SW 1271 (cell line): ENCODE measurements at regions not wholly inside any gene's neighbourhood (a gene's known extent, or its start where the extent isn't known, plus 50 kb on each side); places are given as distances from the start of the nearest gene placed in this dataset.
A peak's percentile ranks its signal among the peaks of the same experiment; 100 is the strongest.

Experiments
- DNase-seq, 2 experiments: peaks; one replicate each; lab custom pipeline; 2025; lab: John Stamatoyannopoulos, UW

GRCh38 chr12:42761086-42761485, 171.5 kb upstream of the PRICKLE1 start:
- DNase-seq: no peak

GRCh38 chr12:42760550-42760949, 171.0 kb upstream of the PRICKLE1 start:
- no peak for DNase-seq

GRCh38 chr12:42759622-42760273, 170.2 kb upstream of the PRICKLE1 start:
- DNase-seq: no peak

- no peak for DNase-seq
Measured at GRCh38 chr12:42758806-42759205, 169.3 kb upstream of the PRICKLE1 start.

GRCh38 chr12:42757624-42758119, 168.1 kb upstream of the PRICKLE1 start:
- DNase-seq: no peak

GRCh38 chr12:42756841-42757623, 167.5 kb upstream of the PRICKLE1 start:
- peak in 1 of 2 experiments; percentile 74 for DNase-seq

- no peak for DNase-seq
Measured at GRCh38 chr12:42750356-42750755, 160.8 kb upstream of the PRICKLE1 start.

- no peak for DNase-seq
Measured at GRCh38 chr12:42749239-42749638, 159.7 kb upstream of the PRICKLE1 start.

GRCh38 chr12:42744539-42745182, 155.1 kb upstream of the PRICKLE1 start:
- no peak for DNase-seq

GRCh38 chr12:42742716-42743115, 153.2 kb upstream of the PRICKLE1 start:
- no peak for DNase-seq

- no peak for DNase-seq
Measured at GRCh38 chr12:42741771-42742510, 152.4 kb upstream of the PRICKLE1 start.

- no peak for DNase-seq
Measured at GRCh38 chr12:42741091-42741490, 151.5 kb upstream of the PRICKLE1 start.

GRCh38 chr12:42737398-42737797, 147.9 kb upstream of the PRICKLE1 start:
- DNase-seq: no peak

GRCh38 chr12:42735861-42736361, 146.4 kb upstream of the PRICKLE1 start:
- no peak for DNase-seq

- no peak for DNase-seq
Measured at GRCh38 chr12:42733911-42734310, 144.4 kb upstream of the PRICKLE1 start.

GRCh38 chr12:42732908-42733411, 143.4 kb upstream of the PRICKLE1 start:
- DNase-seq: no peak

GRCh38 chr12:42730291-42730690, 140.7 kb upstream of the PRICKLE1 start:
- no peak for DNase-seq

- DNase-seq: no peak
Measured at GRCh38 chr12:42729535-42729900, 140.0 kb upstream of the PRICKLE1 start.

GRCh38 chr12:42728770-42729534, 139.4 kb upstream of the PRICKLE1 start:
- no peak for DNase-seq

GRCh38 chr12:42728287-42728686, 138.7 kb upstream of the PRICKLE1 start:
- DNase-seq: no peak

- no peak for DNase-seq
Measured at GRCh38 chr12:42725809-42726208, 136.3 kb upstream of the PRICKLE1 start.
